Sigmoid colon (tissue), 6 donors: ENCODE measurements at regions not wholly inside any gene's neighbourhood (a gene's known extent, or its start where the extent isn't known, plus 50 kb on each side); places are given as distances from the start of the nearest gene placed in this dataset.

Experiments
- DNase-seq: peaks from one replicate; pipeline ENCODE4 v3.0.0-alpha.2; 2019
- H3K27ac ChIP-seq, 4 donors: fragments of 200-600 bp; sonication (generic); one replicate each; pipeline ENCODE4 v1.5.1; 2016 to 2019; ENCODE audit warnings: mild to moderate bottlenecking in 1 of 4
- H3K27me3 ChIP-seq, 3 donors: fragments of 200-600 bp; sonication (generic); one replicate each; pipeline ENCODE4 v1.5.1; 2019; ENCODE audit warnings: mild to moderate bottlenecking in 1 of 3
- H3K36me3 ChIP-seq, 4 donors: fragments of 200-600 bp; sonication (generic); one replicate each; pipeline ENCODE4 v1.5.1; 2016 to 2019
- H3K4me1 ChIP-seq, 4 donors: fragments of 200-600 bp; sonication (generic); one replicate each; pipeline ENCODE4 v1.5.1; 2017 to 2019
- H3K4me3 ChIP-seq, 4 donors: fragments of 200-600 bp; sonication (generic); one replicate each; pipeline ENCODE4 v1.5.1; 2017 to 2019; ENCODE audit warnings: mild to moderate bottlenecking in 2 of 4, moderate library complexity in 1 of 4
- H3K9me3 ChIP-seq, 4 donors: fragments of 200-600 bp in 3 of 4; sonication (generic) in 3 of 4; one replicate each; pipeline versions ENCODE4 v1.5.1 to v1.6.1; 2013 to 2019
- CTCF ChIP-seq, 4 experiments: fragments of 450-650 bp in 3 of 4; fragments of 200-600 bp in 1 of 4; IDR thresholded peaks; one replicate each; pipeline ENCODE4 v1.5.1; 2016 to 2019; ENCODE audit warnings: antibody characterized with exemption in 4 of 4, mild to moderate bottlenecking in 3 of 4, moderate library complexity in 2 of 4
- EP300 ChIP-seq, 4 donors: sonication (generic); formaldehyde crosslinking; IDR thresholded peaks; one replicate each; pipeline ENCODE4 v1.6.1; 2017; ENCODE audit warnings: antibody characterized with exemption in 4 of 4
- POLR2A ChIP-seq, 2 donors: fragments of 450-650 bp; IDR thresholded peaks; one replicate each; pipeline ENCODE4 v1.6.1; 2016; ENCODE audit warnings: antibody characterized with exemption in 2 of 2, mild to moderate bottlenecking in 2 of 2, moderate library complexity in 2 of 2
- POLR2AphosphoS5 ChIP-seq, 4 donors: sonication (generic); formaldehyde crosslinking; IDR thresholded peaks; one replicate each; pipeline ENCODE4 v1.6.1; 2017; ENCODE audit warnings: antibody characterized with exemption in 4 of 4
- WGBS, 2 donors: extraction: QIAGEN DNeasy Blood & Tissue Kit; methylation state at CpG; one replicate each; pipeline ENCODE4 v1.1.7; 2013; 5-methylcytosine and 5-hydroxymethylcytosine counted together
- intact Hi-C: fragments of 100-400 bp; cut with DNase I; formaldehyde crosslinking; loops from one replicate; pipeline ENCODE4 v1.15.1; 2023
- donor health status: healthy with polysubstance abuse.
- donor health status: healthy.

- Histone ChIP-seq H3K4me3 (no peak overlapping the region), H3K27me3 (no peaks in the 10 kb centered on the region), H3K27ac (peak overlapping the region; percentile 26 to 52 (median 42)), H3K9me3 (no peaks in the 10 kb centered on the region), H3K36me3 (no peaks in the 10 kb centered on the region), H3K4me1 (peaks cover 0 to 29% (median 19%) of the 10 kb centered on the region in 4 donors)
- no peak for DNase-seq
- intact Hi-C loops: no loop called here
- TF ChIP-seq CTCF (IDR thresholded peaks at IDR 0.05) (no peak), POLR2AphosphoS5 (IDR thresholded peaks at IDR 0.05) (peak; percentile 12 to 49 (median 38)), EP300 (IDR thresholded peaks at IDR 0.05) (no peak), POLR2A (IDR thresholded peaks at IDR 0.05) (no peak)
- 83 to 86% methylated on average over 10 of the region's 10 CpGs for WGBS, 2 donors
Observed at GRCh38 chr2:237262838-237263771, 150.9 kb downstream of the COL6A3 start.

- peaks cover 0 to 23% (median 11%) of the 10 kb centered on the region in 4 donors for H3K4me1 ChIP-seq
- no peak overlapping the region for H3K4me3 ChIP-seq
- no peaks in the 10 kb centered on the region for H3K9me3 ChIP-seq
- no peaks in the 10 kb centered on the region for H3K27me3 ChIP-seq
- no peak overlapping the region for H3K27ac ChIP-seq
- no peaks in the 10 kb centered on the region for H3K36me3 ChIP-seq
- TF ChIP-seq POLR2A (IDR thresholded peaks at IDR 0.05) (no peak), POLR2AphosphoS5 (IDR thresholded peaks at IDR 0.05) (no peak), CTCF (IDR thresholded peaks at IDR 0.05) (no peak), EP300 (IDR thresholded peaks at IDR 0.05) (no peak)
- DNase-seq: peak; percentile 63
- intact Hi-C loops: no loop called here
- WGBS, 2 donors: 67 to 85% methylated on average over 18 of the region's 18 CpGs
Observed at GRCh38 chr2:237264480-237265219, 149.3 kb downstream of the COL6A3 start.

GRCh38 chr2:237268004-237268708 lies 145.8 kb downstream of the COL6A3 start:
- Histone ChIP-seq H3K4me3 (no peak overlapping the region), H3K36me3 (no peaks in the 10 kb centered on the region), H3K4me1 (peaks cover 0 to 29% (median 19%) of the 10 kb centered on the region in 4 donors), H3K27ac (no peak overlapping the region), H3K9me3 (no peaks in the 10 kb centered on the region), H3K27me3 (no peaks in the 10 kb centered on the region)
- TF ChIP-seq CTCF (IDR thresholded peaks at IDR 0.05) (no peak), EP300 (IDR thresholded peaks at IDR 0.05) (no peak), POLR2AphosphoS5 (IDR thresholded peaks at IDR 0.05) (no peak), POLR2A (IDR thresholded peaks at IDR 0.05) (no peak)
- intact Hi-C loops: no loop called here
- DNase-seq: no peak
- WGBS, 2 donors: 89 to 92% methylated on average over 7 of the region's 7 CpGs

- no peaks in the 10 kb centered on the region for H3K9me3 ChIP-seq
- H3K36me3 ChIP-seq: no peaks in the 10 kb centered on the region
- DNase-seq: no peak
- H3K27me3 ChIP-seq: no peaks in the 10 kb centered on the region
- intact Hi-C loops: no loop called here
- TF ChIP-seq EP300 (IDR thresholded peaks at IDR 0.05) (no peak), CTCF (IDR thresholded peaks at IDR 0.05) (no peak), POLR2A (IDR thresholded peaks at IDR 0.05) (no peak)
- H3K4me1 ChIP-seq: peaks cover 0 to 20% (median 18%) of the 10 kb centered on the region in 4 donors
- H3K4me3 ChIP-seq: no peak overlapping the region
- H3K27ac ChIP-seq: peak overlapping the region in 3 of 4 donors; percentile 29 to 54 (median 49)
- 80 to 89% methylated on average over 8 of the region's 8 CpGs for WGBS, 2 donors
Observed at GRCh38 chr2:237269138-237269875, 144.7 kb downstream of the COL6A3 start.
